Calu3 (cell line): ENCODE measurements at regions not wholly inside any gene's neighbourhood (a gene's known extent, or its start where the extent isn't known, plus 50 kb on each side); places are given as distances from the start of the nearest gene placed in this dataset.

ENCODE experiments used
- BruUV-seq: library from RNA; stranded (reverse); fragments of 400-500 nt; replicated peaks from 2 replicates; lab custom pipeline; 2021; lab: Mats Ljungman, UMichigan
- CTCF ChIA-PET: fragments of 300-600 bp; sonication (Branson Sonifier 250); formaldehyde crosslinking; loops from one replicate; lab custom pipeline; 2022; ENCODE audit warnings: antibody characterized with exemption; lab: Charles Lee
- DNase-seq: peaks from one replicate; pipeline ENCODE4 v3.0.0; 2022
- H3K27ac Mint-ChIP-seq: one replicate; pipeline ENCODE4 v1.8.0; 2022; ENCODE audit warnings: mixed read lengths; ENCODE audit not compliant: unreplicated experiment
- H3K27me3 Mint-ChIP-seq: one replicate; pipeline ENCODE4 v1.8.0; 2022; ENCODE audit warnings: mixed read lengths; ENCODE audit not compliant: unreplicated experiment
- H3K36me3 Mint-ChIP-seq: one replicate; pipeline ENCODE4 v1.8.0; 2022; ENCODE audit warnings: mild to moderate bottlenecking, moderate library complexity, mixed read lengths; ENCODE audit not compliant: insufficient read depth, unreplicated experiment
- H3K4me1 Mint-ChIP-seq: one replicate; pipeline ENCODE4 v1.8.0; 2022; ENCODE audit warnings: mild to moderate bottlenecking, low read depth, mixed read lengths; ENCODE audit not compliant: unreplicated experiment
- H3K4me3 Mint-ChIP-seq: one replicate; pipeline ENCODE4 v1.8.0; 2022; ENCODE audit warnings: mild to moderate bottlenecking, low read depth, moderate library complexity, mixed read lengths; ENCODE audit not compliant: unreplicated experiment
- H3K9me3 Mint-ChIP-seq: one replicate; pipeline ENCODE4 v1.8.0; 2022; ENCODE audit warnings: low read depth, mixed read lengths; ENCODE audit not compliant: unreplicated experiment
- intact Hi-C: fragments of 100-400 bp; cut with micrococcal nuclease; formaldehyde crosslinking; loops from one replicate; pipeline ENCODE4 v1.10.0; 2022; ENCODE audit not compliant: unreplicated experiment
- TF ChIP-seq, protein P1 (sequence below): fragments of 200-600 bp; IDR thresholded peaks from one replicate; pipeline ENCODE4 v1.8.0; 2022; ENCODE audit warnings: antibody characterized with exemption; ENCODE audit not compliant: unreplicated experiment

DNA sequence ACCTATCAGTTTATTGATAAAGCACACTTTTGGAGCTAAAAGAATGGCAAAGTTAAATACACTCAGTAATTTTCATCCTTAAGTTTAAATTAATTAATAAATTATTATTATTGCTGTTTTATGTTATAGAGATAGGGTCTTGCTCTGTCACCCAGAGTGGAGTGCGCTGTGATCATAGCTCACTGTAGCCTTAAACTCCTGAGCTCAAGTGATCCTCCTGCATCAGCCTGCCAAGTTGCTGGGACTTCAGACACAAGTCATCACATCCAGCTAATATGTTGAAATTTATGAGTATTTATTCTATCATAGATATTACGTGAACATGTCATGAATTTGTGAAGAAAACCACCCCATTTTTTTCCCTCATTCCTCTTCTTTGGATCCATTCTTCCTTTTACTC, 64.2 kb downstream of the GJA1 start:
- Mint-ChIP-seq H3K27me3 (no peaks in the 10 kb centered on the region), H3K4me3 (no peak overlapping the region), H3K27ac (no peak overlapping the region), H3K36me3 (peaks cover 17% of the 10 kb centered on the region), H3K4me1 (peaks cover 36% of the 10 kb centered on the region), H3K9me3 (no peaks in the 10 kb centered on the region)
- CTCF ChIA-PET, result interaction anchor here (0.6 to 0.7 kb wide), 2 partner anchors 22 to 561 kb away, joined by 3 to 4 read pairs; no protein-coding TSS in a partner anchor
- no peak for DNase-seq
- intact Hi-C loops, result loop anchor here (5.0 kb wide), 1 partner anchor 348 kb away; no protein-coding TSS in a partner anchor
- BruUV-seq, result no TSS peak
- TF ChIP-seq, protein P1, sequence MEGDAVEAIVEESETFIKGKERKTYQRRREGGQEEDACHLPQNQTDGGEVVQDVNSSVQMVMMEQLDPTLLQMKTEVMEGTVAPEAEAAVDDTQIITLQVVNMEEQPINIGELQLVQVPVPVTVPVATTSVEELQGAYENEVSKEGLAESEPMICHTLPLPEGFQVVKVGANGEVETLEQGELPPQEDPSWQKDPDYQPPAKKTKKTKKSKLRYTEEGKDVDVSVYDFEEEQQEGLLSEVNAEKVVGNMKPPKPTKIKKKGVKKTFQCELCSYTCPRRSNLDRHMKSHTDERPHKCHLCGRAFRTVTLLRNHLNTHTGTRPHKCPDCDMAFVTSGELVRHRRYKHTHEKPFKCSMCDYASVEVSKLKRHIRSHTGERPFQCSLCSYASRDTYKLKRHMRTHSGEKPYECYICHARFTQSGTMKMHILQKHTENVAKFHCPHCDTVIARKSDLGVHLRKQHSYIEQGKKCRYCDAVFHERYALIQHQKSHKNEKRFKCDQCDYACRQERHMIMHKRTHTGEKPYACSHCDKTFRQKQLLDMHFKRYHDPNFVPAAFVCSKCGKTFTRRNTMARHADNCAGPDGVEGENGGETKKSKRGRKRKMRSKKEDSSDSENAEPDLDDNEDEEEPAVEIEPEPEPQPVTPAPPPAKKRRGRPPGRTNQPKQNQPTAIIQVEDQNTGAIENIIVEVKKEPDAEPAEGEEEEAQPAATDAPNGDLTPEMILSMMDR, result no peak

DNA sequence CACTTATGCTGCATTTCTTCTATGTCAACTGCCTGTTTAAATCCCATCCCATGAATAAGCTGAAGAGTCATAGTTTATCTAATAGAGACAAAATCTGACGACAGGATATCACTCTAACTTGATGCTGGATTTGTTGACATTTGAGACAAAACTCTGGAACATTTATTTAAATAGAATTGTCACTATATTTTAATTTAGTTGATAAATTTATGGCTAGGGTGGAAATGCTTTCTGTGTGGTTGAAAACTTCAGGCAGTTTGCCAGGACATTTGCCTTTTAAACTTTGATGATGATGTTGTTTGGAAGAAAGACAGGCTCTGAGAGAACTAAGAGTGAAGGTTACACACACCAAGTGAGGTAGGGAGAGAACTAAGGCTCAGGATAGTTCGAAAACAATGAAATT, 68.1 kb downstream of the GJA1 start:
- no peak for DNase-seq
- CTCF ChIA-PET, result interaction anchor here (0.6 kb wide), 1 partner anchor 68 kb away, joined by 3 read pairs; the partner anchor contains the start of gene GJA1
- H3K9me3 Mint-ChIP-seq, result no peaks in the 10 kb centered on the region
- TF ChIP-seq, protein P1, result no peak
- no peaks in the 10 kb centered on the region for H3K27me3 Mint-ChIP-seq
- peak overlapping the region; percentile 94 for H3K27ac Mint-ChIP-seq
- H3K4me1 Mint-ChIP-seq, result peaks cover 39% of the 10 kb centered on the region
- peak overlapping the region; percentile 11 for H3K4me3 Mint-ChIP-seq
- peaks cover 18% of the 10 kb centered on the region for H3K36me3 Mint-ChIP-seq
- BruUV-seq, result TSS peak; percentile 80
- intact Hi-C loops, result loop anchor here (5.0 kb wide), 1 partner anchor 344 kb away; no protein-coding TSS in a partner anchor

DNA sequence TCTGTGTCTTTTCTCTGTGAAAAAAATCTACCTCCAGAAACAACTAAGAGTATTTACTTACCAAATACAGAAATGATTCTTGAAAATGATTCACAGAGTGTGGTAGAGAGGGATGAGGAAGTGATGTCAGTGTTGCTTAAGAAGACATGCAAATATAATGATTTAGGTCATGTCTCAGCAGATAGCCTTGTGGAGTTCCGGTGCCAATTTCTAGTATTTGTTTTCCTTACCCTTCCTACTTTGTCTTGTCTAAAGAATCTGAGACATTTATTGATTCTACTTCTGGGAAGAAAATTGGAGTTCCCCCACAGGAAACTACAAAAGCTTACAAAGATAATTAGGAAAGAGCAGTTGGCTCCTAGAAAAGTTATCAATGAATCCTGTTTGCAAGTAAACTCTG, 68.8 kb downstream of the GJA1 start:
- Mint-ChIP-seq H3K4me1 (peaks cover 39% of the 10 kb centered on the region), H3K4me3 (peak overlapping the region; percentile 11), H3K27ac (peak overlapping the region; percentile 94), H3K27me3 (no peaks in the 10 kb centered on the region), H3K9me3 (no peaks in the 10 kb centered on the region), H3K36me3 (peaks cover 12% of the 10 kb centered on the region)
- intact Hi-C loops, result loop anchor here (1.0 to 5.0 kb wide), 2 partner anchors 11 to 343 kb away; no protein-coding TSS in a partner anchor
- peak; percentile 40 for DNase-seq
- no TSS peak for BruUV-seq
- TF ChIP-seq, protein P1, result no peak
- CTCF ChIA-PET, result no interaction called here

DNA sequence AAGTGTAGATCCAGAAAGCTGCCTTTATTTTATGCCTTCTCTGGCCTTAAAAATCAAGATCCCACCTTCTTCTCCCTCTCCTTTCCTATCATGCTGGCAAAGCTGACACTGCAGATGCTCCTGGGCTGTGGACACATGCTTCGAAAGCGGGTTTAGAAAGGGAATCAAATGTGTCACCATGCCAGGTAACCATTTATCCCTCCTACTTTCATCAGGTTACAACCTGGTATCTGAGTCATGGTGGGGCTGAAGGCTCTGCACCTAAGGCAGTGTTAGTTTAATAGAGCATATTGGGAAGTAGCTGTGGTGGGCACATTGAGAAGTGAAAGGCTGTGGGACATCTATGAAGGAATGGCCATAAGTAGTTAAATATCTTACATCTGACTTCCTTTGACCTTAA, 69.8 kb downstream of the GJA1 start:
- intact Hi-C loops, result no loop called here
- peaks cover 40% of the 10 kb centered on the region for H3K4me1 Mint-ChIP-seq
- H3K36me3 Mint-ChIP-seq, result peaks cover 12% of the 10 kb centered on the region
- H3K27me3 Mint-ChIP-seq, result no peaks in the 10 kb centered on the region
- no peak overlapping the region for H3K4me3 Mint-ChIP-seq
- H3K27ac Mint-ChIP-seq, result peak overlapping the region; percentile 94
- no TSS peak for BruUV-seq
- DNase-seq, result no peak
- TF ChIP-seq, protein P1, result no peak
- CTCF ChIA-PET, result no interaction called here
- H3K9me3 Mint-ChIP-seq, result no peaks in the 10 kb centered on the region
